DND-41 (cell line): ENCODE measurements at regions not wholly inside any gene's neighbourhood (a gene's known extent, or its start where the extent isn't known, plus 50 kb on each side); places are given as distances from the start of the nearest gene placed in this dataset.

Experiments
- EZH2 ChIP-seq: IDR thresholded peaks from 3 replicates; pipeline ENCODE4 v1.6.1; 2012; ENCODE audit warnings: borderline replicate concordance, low read depth, mild to moderate bottlenecking, moderate library complexity, low read length, inconsistent platforms; ENCODE audit not compliant: severe bottlenecking
- TF ChIP-seq, protein P1 (sequence below): IDR thresholded peaks from 2 replicates; pipeline ENCODE4 v1.5.1; 2012; ENCODE audit warnings: borderline replicate concordance, low read length, moderate library complexity, mild to moderate bottlenecking; ENCODE audit not compliant: poor library complexity, severe bottlenecking; ENCODE audit errors: extremely low read depth

GRCh38 chr12:112570096-112570495 lies 151.3 kb downstream of the PTPN11 start:
- TF ChIP-seq, protein P1, sequence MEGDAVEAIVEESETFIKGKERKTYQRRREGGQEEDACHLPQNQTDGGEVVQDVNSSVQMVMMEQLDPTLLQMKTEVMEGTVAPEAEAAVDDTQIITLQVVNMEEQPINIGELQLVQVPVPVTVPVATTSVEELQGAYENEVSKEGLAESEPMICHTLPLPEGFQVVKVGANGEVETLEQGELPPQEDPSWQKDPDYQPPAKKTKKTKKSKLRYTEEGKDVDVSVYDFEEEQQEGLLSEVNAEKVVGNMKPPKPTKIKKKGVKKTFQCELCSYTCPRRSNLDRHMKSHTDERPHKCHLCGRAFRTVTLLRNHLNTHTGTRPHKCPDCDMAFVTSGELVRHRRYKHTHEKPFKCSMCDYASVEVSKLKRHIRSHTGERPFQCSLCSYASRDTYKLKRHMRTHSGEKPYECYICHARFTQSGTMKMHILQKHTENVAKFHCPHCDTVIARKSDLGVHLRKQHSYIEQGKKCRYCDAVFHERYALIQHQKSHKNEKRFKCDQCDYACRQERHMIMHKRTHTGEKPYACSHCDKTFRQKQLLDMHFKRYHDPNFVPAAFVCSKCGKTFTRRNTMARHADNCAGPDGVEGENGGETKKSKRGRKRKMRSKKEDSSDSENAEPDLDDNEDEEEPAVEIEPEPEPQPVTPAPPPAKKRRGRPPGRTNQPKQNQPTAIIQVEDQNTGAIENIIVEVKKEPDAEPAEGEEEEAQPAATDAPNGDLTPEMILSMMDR: no peak
- no peak for TF ChIP-seq EZH2
